Uterus (tissue), 3 donors: ENCODE measurements at regions not wholly inside any gene's neighbourhood (a gene's known extent, or its start where the extent isn't known, plus 50 kb on each side); places are given as distances from the start of the nearest gene placed in this dataset.

ENCODE experiments used
- DNase-seq, 2 donors: peaks; one replicate each; pipeline ENCODE4 v3.0.0-alpha.2; 2019 to 2020
- H3K27ac ChIP-seq, 2 donors: fragments of 200-600 bp; sonication (generic); 1 replicate in 1 of 2; 2 replicates in 1 of 2; pipeline ENCODE4 v1.5.1; 2016 to 2018
- H3K27me3 ChIP-seq, 2 donors: fragments of 200-600 bp; sonication (generic); one replicate each; pipeline ENCODE4 v1.5.1; 2018 to 2019; ENCODE audit warnings: control low read depth in 1 of 2
- H3K36me3 ChIP-seq, 2 donors: fragments of 200-600 bp; sonication (generic); one replicate each; pipeline ENCODE4 v1.5.1; 2019; ENCODE audit warnings: control low read depth in 1 of 2
- H3K4me1 ChIP-seq, 2 donors: fragments of 200-600 bp; sonication (generic); one replicate each; pipeline ENCODE4 v1.5.1; 2018 to 2019; ENCODE audit warnings: control low read depth in 1 of 2
- H3K4me3 ChIP-seq, 2 donors: fragments of 200-600 bp; sonication (generic); 1 replicate in 1 of 2; 2 replicates in 1 of 2; pipeline ENCODE4 v1.5.1; 2018 to 2019; ENCODE audit warnings: mild to moderate bottlenecking in 1 of 2
- H3K9me3 ChIP-seq, 2 donors: fragments of 200-600 bp; sonication (generic); one replicate each; pipeline ENCODE4 v1.5.1; 2019; ENCODE audit warnings: control low read depth in 1 of 2
- POLR2A ChIP-seq, 2 donors: fragments of 450-650 bp; IDR thresholded peaks; one replicate each; pipeline ENCODE4 v1.6.1; 2016; ENCODE audit warnings: antibody characterized with exemption in 2 of 2, mild to moderate bottlenecking in 1 of 2, moderate library complexity in 1 of 2
- intact Hi-C: fragments of 100-400 bp; cut with DNase I; formaldehyde crosslinking; loops from one replicate; pipeline ENCODE4 v1.15.1; 2023; ENCODE audit warnings: low total_unique reads
- TF ChIP-seq, protein P1 (sequence below), 4 experiments: fragments of 200-600 bp in 2 of 4; fragments of 450-650 bp in 2 of 4; sonication (generic) in 2 of 4; IDR thresholded peaks; one replicate each; pipeline ENCODE4 v1.5.1; 2016 to 2019; ENCODE audit warnings: antibody characterized with exemption in 4 of 4, mild to moderate bottlenecking in 2 of 4, moderate library complexity in 1 of 4
- donor health status: DM: yes; HTN: yes; CAD: no.

DNA sequence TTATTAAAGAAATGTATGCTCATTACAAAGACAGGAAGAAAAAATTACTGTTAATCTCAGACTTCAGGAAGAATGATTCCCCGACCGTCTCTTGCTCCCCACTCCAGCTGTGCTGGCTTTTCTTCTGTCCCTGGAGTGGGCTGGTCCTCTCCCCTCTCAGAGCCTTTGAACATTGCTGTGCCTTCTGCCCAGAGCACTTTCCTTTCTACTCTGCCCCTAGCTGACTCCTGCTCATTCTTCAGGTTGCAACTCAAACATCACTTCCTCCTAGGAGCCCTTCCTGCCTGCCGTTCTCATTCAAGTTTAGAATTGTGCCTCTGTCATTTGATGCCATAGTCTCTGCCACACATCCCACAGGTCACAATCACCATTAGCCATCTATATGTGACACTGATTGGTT is 329.5 kb downstream of the MIAT start:
- H3K9me3 ChIP-seq: no peaks in the 10 kb centered on the region
- no peak overlapping the region for H3K4me3 ChIP-seq
- H3K27me3 ChIP-seq: no peaks in the 10 kb centered on the region
- no peaks in the 10 kb centered on the region for H3K4me1 ChIP-seq
- TF ChIP-seq POLR2A (IDR thresholded peaks at IDR 0.05): no peak
- TF ChIP-seq, protein P1, sequence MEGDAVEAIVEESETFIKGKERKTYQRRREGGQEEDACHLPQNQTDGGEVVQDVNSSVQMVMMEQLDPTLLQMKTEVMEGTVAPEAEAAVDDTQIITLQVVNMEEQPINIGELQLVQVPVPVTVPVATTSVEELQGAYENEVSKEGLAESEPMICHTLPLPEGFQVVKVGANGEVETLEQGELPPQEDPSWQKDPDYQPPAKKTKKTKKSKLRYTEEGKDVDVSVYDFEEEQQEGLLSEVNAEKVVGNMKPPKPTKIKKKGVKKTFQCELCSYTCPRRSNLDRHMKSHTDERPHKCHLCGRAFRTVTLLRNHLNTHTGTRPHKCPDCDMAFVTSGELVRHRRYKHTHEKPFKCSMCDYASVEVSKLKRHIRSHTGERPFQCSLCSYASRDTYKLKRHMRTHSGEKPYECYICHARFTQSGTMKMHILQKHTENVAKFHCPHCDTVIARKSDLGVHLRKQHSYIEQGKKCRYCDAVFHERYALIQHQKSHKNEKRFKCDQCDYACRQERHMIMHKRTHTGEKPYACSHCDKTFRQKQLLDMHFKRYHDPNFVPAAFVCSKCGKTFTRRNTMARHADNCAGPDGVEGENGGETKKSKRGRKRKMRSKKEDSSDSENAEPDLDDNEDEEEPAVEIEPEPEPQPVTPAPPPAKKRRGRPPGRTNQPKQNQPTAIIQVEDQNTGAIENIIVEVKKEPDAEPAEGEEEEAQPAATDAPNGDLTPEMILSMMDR (IDR thresholded peaks at IDR 0.05): no peak
- no peak overlapping the region for H3K27ac ChIP-seq
- intact Hi-C loops: no loop called here
- DNase-seq: no peak
- no peaks in the 10 kb centered on the region for H3K36me3 ChIP-seq

DNA sequence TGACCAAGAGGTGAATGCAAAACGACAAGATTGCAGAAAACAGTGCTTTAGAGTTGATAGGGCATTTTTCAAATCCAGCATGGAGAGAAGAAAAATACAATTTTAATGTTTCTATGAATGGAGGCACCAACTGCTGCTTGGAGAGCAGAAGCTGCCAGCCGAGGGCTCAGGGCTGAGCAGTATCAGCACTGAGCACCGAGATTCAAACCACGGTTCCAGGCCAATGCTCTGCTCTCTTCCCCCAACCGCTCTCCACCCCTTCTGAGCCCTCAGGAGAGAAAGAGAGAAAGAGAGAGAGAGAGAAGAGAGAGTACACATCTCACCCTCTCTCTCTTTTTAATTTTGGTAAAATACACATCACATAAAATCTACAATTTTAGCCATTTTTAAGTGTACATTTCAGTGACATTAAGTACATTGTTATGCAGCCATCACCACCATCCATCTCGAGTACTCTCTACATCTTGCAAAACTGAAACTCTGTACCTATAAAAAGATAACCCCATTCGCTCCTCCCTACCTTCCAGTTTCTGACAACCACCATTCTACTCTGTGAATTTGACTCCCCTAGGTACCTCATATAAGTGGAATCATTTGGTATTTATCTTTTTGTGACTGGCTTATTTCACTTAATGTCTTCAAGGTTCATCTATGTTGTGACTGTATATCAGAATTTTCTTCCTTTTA is 333.3 kb downstream of the MIAT start:
- no peaks in the 10 kb centered on the region for H3K9me3 ChIP-seq
- no peak for DNase-seq
- H3K27me3 ChIP-seq: no peaks in the 10 kb centered on the region
- H3K4me1 ChIP-seq: no peaks in the 10 kb centered on the region
- H3K36me3 ChIP-seq: no peaks in the 10 kb centered on the region
- H3K27ac ChIP-seq: no peak overlapping the region
- no peak for TF ChIP-seq POLR2A (IDR thresholded peaks at IDR 0.05)
- TF ChIP-seq, protein P1 (IDR thresholded peaks at IDR 0.05): no peak
- H3K4me3 ChIP-seq: no peak overlapping the region
- intact Hi-C loops: no loop called here

DNA sequence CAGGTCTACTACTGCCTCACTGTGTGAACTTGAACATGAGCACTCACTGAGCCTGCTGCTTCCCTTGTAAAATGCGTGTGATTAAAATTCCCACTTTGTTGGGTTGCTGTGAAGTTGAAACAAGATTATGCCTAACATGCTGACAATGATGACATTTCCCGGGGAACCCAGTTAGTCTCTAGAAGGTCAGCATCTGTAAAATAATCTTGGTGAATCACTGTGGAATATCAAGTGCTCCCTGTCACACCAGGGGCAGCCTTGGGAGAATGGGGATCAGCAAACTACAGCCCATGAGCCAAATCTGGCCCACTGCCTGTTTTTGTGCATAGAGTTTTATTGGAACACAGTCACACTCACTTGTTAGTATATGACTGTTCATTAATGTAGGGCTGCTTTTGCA is 335.2 kb downstream of the MIAT start:
- no peaks in the 10 kb centered on the region for H3K9me3 ChIP-seq
- no peak overlapping the region for H3K27ac ChIP-seq
- no peaks in the 10 kb centered on the region for H3K27me3 ChIP-seq
- no peak for DNase-seq
- no peaks in the 10 kb centered on the region for H3K4me1 ChIP-seq
- TF ChIP-seq POLR2A (IDR thresholded peaks at IDR 0.05): no peak
- TF ChIP-seq, protein P1 (IDR thresholded peaks at IDR 0.05): no peak
- no peak overlapping the region for H3K4me3 ChIP-seq
- intact Hi-C loops: no loop called here
- no peaks in the 10 kb centered on the region for H3K36me3 ChIP-seq

DNA sequence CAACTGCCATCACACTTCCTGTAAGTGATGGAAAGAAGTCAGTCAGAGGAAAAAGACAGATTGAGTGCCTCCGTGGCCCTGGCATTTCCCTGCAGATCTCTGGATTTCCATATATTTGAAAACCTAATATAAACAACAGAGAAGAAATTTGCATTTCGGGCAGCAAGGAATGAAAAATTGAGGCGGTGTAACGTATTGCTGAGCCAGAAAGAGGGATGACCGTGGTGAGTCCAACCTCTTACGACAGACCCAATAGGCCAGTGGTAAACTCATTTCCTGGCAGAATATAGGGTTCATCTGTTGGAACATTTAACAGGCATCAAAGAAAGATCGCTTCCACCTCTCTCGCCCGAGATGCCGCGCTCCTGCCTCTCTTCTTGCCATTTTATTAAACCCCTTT is 336.5 kb downstream of the MIAT start:
- Histone ChIP-seq H3K36me3 (no peaks in the 10 kb centered on the region), H3K4me3 (no peak overlapping the region), H3K27ac (no peak overlapping the region), H3K9me3 (no peaks in the 10 kb centered on the region), H3K27me3 (no peaks in the 10 kb centered on the region), H3K4me1 (no peaks in the 10 kb centered on the region)
- no peak for TF ChIP-seq POLR2A (IDR thresholded peaks at IDR 0.05)
- TF ChIP-seq, protein P1 (IDR thresholded peaks at IDR 0.05): no peak
- no peak for DNase-seq
- intact Hi-C loops: no loop called here

DNA sequence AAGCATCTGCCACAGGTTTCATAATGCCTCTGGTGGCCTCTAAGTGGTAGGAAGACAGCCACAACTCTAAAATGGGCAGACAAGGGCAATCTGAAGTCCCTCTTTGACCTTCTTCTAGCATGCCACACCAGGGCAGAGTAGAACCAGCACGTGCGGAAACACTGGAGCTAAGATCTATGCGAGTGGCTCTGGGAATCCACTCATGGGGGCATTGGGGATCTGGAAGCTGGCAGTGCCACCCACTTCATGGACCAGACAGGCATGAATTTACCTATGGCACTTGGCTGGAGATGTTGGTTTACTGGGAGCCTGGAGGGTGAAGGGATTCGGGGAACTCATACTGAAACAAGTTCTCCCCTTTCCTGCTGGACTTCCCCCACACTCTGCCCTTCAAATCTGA is 337.4 kb downstream of the MIAT start:
- H3K27me3 ChIP-seq: no peaks in the 10 kb centered on the region
- H3K9me3 ChIP-seq: no peaks in the 10 kb centered on the region
- no peaks in the 10 kb centered on the region for H3K36me3 ChIP-seq
- DNase-seq: no peak
- no peaks in the 10 kb centered on the region for H3K4me1 ChIP-seq
- H3K27ac ChIP-seq: no peak overlapping the region
- intact Hi-C loops: no loop called here
- H3K4me3 ChIP-seq: no peak overlapping the region
- TF ChIP-seq, protein P1 (IDR thresholded peaks at IDR 0.05): no peak
- no peak for TF ChIP-seq POLR2A (IDR thresholded peaks at IDR 0.05)
